ENCODE measurements at regions not wholly inside any gene's neighbourhood (a gene's known extent, or its start where the extent isn't known, plus 50 kb on each side); places are given as distances from the start of the nearest gene placed in this dataset.
A peak's percentile ranks its signal among the peaks of the same experiment; 100 is the strongest.

DNA sequence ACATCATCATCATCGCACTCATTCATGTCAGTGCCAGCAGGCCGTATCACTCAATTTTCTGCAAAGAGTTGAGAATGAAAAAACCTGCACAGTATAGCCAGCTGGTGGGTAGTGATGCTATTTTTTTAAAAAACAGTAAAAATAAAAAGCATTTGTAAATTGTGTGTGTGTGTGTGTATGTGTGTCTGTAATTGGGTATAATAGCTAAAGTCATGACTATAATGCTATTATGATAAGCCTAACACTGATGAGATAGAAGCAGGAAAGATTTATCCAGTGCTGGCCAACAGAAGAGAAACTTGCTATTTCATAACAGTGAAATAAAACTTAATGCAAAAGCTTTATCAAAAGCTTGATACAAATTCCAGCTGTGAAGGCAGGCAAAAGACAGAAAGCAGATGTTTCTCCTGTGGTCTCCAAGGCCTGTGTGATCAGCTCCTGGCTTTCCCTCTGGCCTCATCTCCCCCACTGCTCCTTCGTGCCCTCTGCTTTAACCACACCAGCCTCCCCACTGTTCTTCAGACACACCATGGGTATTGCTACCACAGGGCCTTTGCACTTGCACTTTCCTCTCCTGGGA lies 206.2 kb upstream of the IRX5 start:
- Histone ChIP-seq H3K4me1 (peaks cover 0 to 11% (median 0%) of the 10 kb centered on the region in 10 experiments; a peak in 1 of 20 replicates), H3K36me3 (no peaks in the 10 kb centered on the region), H3K9me3 (replicated peaks in 1 of 11) (0 out of 22 replicates have a peak, but pooled peaks cover 0 to under 1% (median 0%) of the 10 kb centered on the region in 11 experiments), H3K4me2 (no peak overlapping the region), H4K20me1 (no peaks in the 10 kb centered on the region), H3K9ac (no peak overlapping the region), H3K4me3 (no peak overlapping the region), H3K27ac (no peak overlapping the region), H3K27me3 (no peaks in the 10 kb centered on the region)
- TF ChIP-seq Cebpa-rat (IDR thresholded peaks at IDR 0.05), result no peak

DNA sequence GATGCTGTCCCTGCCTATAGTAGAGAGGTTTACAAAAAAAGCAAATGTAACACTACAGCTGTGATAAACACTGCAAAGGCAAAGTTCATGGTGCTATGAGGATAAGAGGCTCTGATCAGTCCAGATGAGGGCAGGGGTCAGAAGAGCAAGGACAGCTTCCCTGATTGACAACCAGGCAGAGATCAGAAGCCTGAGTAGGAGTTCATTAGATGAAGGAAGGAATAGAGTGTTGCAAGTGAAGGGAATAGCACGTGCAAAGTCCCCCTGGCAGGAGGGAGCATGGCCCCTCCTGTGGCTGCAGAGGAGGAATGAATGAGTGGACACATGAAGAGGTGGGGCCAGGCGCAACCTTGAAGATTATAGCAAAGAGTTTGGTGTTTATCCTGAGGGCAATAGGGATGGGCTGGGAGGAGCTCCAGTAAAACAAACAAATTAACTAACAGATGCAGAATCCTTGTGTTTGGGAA lies 208.4 kb upstream of the IRX5 start:
- no peaks in the 10 kb centered on the region for H4K20me1 ChIP-seq
- H3K27me3 ChIP-seq, result no peaks in the 10 kb centered on the region
- H3K36me3 ChIP-seq, result no peaks in the 10 kb centered on the region
- peaks cover 0 to 12% (median 0%) of the 10 kb centered on the region in 10 experiments; a peak in 1 of 20 replicates for H3K4me1 ChIP-seq
- no peak overlapping the region for H3K4me3 ChIP-seq
- H3K4me2 ChIP-seq, result no peak overlapping the region
- no peak overlapping the region for H3K9ac ChIP-seq
- no peak overlapping the region for H3K27ac ChIP-seq
- H3K9me3 ChIP-seq (replicated peaks in 1 of 11), result 0 out of 22 replicates have a peak, but pooled peaks cover 0 to 5% (median 0%) of the 10 kb centered on the region in 11 experiments
- TF ChIP-seq Cebpa-rat (IDR thresholded peaks at IDR 0.05), result no peak

DNA sequence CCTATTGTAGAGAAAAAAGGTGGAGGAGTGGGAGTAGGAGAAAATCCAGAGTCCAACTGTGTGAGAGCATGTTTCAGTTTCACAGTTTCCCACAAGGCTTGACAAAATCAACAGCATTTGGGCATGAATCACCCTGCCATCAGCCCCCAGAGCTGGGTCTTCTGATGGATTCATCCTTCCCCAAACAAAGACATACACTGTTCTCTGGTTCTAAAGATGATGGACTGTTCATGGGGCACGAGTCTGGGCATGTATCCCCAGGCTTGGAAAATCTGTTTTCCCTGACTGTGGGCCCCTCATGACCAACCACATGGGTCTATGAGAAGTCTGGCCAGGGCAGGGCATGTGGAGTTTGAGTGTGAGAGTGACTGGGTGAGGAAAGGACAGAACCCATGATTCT lies 210.4 kb upstream of the IRX5 start:
- H3K9ac ChIP-seq, result no peak overlapping the region
- peak overlapping the region in 1 of 11 experiments; percentile 1; a peak in 2 of 22 replicates for H3K4me2 ChIP-seq
- no peak overlapping the region for H3K27ac ChIP-seq
- no peak overlapping the region for H3K4me3 ChIP-seq
- H3K36me3 ChIP-seq, result no peaks in the 10 kb centered on the region
- H3K9me3 ChIP-seq (replicated peaks in 1 of 11), result 0 out of 22 replicates have a peak, but pooled peaks cover 0 to 5% (median 0%) of the 10 kb centered on the region in 11 experiments
- no peaks in the 10 kb centered on the region for H3K27me3 ChIP-seq
- H3K4me1 ChIP-seq, result peaks cover 0 to 12% (median 0%) of the 10 kb centered on the region in 10 experiments; a peak in 1 of 20 replicates
- H4K20me1 ChIP-seq, result no peaks in the 10 kb centered on the region
- no peak for TF ChIP-seq Cebpa-rat (IDR thresholded peaks at IDR 0.05)

DNA sequence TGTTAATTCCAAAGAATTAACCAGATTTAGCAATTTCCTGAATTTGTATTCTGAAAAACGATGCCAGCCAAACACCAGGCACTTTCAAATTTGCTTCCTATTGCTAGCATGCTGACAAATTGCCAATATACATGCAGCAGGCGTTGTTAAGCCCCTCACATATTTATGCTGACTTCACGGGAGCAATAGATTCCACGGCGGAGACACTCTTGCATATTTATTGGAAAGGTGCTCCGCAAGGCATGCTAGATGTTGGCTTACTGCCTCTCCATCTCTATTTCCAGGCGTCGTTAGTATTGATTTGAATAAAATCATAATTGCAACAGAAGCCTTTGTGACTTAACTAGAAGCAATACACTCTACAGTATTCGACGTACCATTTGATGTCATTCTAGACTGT lies 211.0 kb upstream of the IRX5 start:
- Histone ChIP-seq H3K27ac (no peak overlapping the region), H3K4me3 (no peak overlapping the region), H3K27me3 (no peaks in the 10 kb centered on the region), H3K36me3 (no peaks in the 10 kb centered on the region), H3K9me3 (replicated peaks in 1 of 11) (0 out of 22 replicates have a peak, but pooled peaks cover 0 to 5% (median 0%) of the 10 kb centered on the region in 11 experiments), H3K9ac (no peak overlapping the region), H3K4me1 (peaks cover 0 to 12% (median 0%) of the 10 kb centered on the region in 10 experiments; a peak in 1 of 20 replicates), H4K20me1 (no peaks in the 10 kb centered on the region), H3K4me2 (no peak overlapping the region)
- TF ChIP-seq Cebpa-rat (IDR thresholded peaks at IDR 0.05), result no peak

DNA sequence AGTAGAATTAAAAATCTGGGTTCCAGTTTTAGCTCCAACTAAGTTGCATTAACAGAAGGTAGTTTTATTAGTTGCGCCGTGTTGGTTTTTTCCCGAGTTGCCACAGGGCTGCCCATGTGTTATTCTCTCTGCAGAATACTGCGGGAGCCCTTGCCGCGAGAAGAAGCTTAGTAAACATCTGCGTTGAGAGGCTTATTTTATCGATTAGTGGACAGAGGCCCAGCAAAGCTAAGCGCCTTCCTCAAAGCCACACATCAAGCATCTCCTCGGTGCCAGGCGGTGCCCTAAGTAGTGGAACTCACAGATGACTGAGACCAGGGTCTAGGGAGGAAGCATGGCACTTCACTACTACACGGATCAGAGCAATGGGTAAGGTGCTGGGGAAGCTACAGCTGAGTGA lies 212.3 kb upstream of the IRX5 start:
- H3K4me3 ChIP-seq, result no peak overlapping the region
- H3K4me1 ChIP-seq, result peaks cover 0 to 12% (median 0%) of the 10 kb centered on the region in 10 experiments; a peak in 1 of 20 replicates
- H3K9ac ChIP-seq, result no peak overlapping the region
- H3K9me3 ChIP-seq (replicated peaks in 1 of 11), result 0 out of 22 replicates have a peak, but pooled peaks cover 0 to 5% (median 0%) of the 10 kb centered on the region in 11 experiments
- no peak overlapping the region for H3K4me2 ChIP-seq
- TF ChIP-seq Cebpa-rat (IDR thresholded peaks at IDR 0.05), result no peak
- no peaks in the 10 kb centered on the region for H3K36me3 ChIP-seq
- no peaks in the 10 kb centered on the region for H3K27me3 ChIP-seq
- no peak overlapping the region for H3K27ac ChIP-seq
- H4K20me1 ChIP-seq, result no peaks in the 10 kb centered on the region

DNA sequence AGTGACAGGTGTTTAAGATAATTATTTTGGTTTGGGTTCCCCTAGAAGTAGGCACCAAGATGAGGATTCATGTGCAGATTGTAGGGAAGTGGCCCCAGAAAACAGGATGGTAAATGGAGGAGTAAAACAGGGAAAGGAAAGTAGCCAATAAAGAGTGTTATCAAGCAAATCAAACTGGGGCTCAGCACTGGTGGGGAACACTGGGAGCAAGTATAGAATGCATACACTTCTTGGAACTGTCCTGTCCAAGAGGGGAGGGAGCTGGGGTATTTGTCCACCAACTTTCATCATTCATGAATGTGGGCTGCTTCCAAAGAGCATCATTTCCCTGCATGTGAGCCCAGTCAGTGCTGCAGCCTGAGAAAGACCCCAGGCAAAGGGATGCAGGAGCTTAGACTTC lies 215.7 kb upstream of the IRX5 start:
- 0 out of 22 replicates have a peak, but pooled peaks cover 0 to 5% (median 0%) of the 10 kb centered on the region in 11 experiments for H3K9me3 ChIP-seq (replicated peaks in 1 of 11)
- no peak overlapping the region for H3K27ac ChIP-seq
- no peaks in the 10 kb centered on the region for H4K20me1 ChIP-seq
- peaks cover 0 to 6% (median 0%) of the 10 kb centered on the region in 10 experiments; a peak in 1 of 20 replicates for H3K4me1 ChIP-seq
- H3K9ac ChIP-seq, result no peak overlapping the region
- H3K4me3 ChIP-seq, result no peak overlapping the region
- no peaks in the 10 kb centered on the region for H3K27me3 ChIP-seq
- TF ChIP-seq Cebpa-rat (IDR thresholded peaks at IDR 0.05), result no peak
- H3K4me2 ChIP-seq, result no peak overlapping the region
- H3K36me3 ChIP-seq, result no peaks in the 10 kb centered on the region

DNA sequence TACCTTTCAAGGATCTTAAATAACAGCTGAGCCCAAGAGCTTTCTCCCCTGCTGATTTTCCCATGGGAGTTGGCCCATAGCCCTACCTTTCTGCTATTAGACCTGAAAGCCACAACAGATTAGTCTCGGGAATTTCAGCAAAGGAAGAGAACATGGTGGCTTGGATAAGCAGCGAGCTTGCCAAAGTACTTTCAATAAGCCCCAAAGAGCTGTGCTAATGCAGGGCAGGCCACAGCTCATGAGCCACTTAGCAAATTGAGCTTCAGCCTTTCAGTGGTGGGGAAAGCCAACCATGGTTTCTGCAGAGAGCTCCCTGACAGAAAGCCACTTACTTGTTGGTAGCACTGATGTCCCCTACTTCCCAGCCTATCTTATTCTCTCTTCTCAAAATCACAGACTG lies 217.8 kb upstream of the IRX5 start:
- Histone ChIP-seq H3K36me3 (no peaks in the 10 kb centered on the region), H3K9ac (no peak overlapping the region), H3K27ac (no peak overlapping the region), H3K4me3 (no peak overlapping the region), H3K9me3 (replicated peaks in 1 of 11) (no peaks in the 10 kb centered on the region), H4K20me1 (no peaks in the 10 kb centered on the region), H3K4me1 (no peaks in the 10 kb centered on the region), H3K4me2 (no peak overlapping the region), H3K27me3 (no peaks in the 10 kb centered on the region)
- no peak for TF ChIP-seq Cebpa-rat (IDR thresholded peaks at IDR 0.05)

DNA sequence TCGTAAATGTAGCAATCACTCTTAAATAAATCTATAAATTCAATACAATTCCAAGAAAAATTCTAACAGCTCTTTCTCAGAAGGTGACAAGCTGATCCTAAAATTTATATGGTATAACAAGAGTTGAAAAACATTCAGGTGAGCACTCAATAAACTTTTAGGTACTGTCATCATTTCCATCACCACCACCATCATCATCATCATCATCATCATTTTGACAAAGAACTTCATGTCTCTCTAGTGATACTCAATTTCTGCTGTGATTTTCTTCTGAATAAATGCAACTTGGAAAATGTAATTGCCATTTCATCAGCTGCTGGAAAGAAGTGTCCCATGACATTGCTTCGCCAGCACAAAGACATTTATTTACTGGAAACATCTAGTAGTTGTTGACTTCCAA lies 222.9 kb upstream of the IRX5 start:
- no peaks in the 10 kb centered on the region for H4K20me1 ChIP-seq
- no peak overlapping the region for H3K27ac ChIP-seq
- TF ChIP-seq Cebpa-rat (IDR thresholded peaks at IDR 0.05), result no peak
- H3K4me2 ChIP-seq, result no peak overlapping the region
- H3K9me3 ChIP-seq (replicated peaks in 1 of 11), result no peaks in the 10 kb centered on the region
- H3K36me3 ChIP-seq, result no peaks in the 10 kb centered on the region
- no peak overlapping the region for H3K4me3 ChIP-seq
- no peaks in the 10 kb centered on the region for H3K27me3 ChIP-seq
- no peak overlapping the region for H3K9ac ChIP-seq
- H3K4me1 ChIP-seq, result no peaks in the 10 kb centered on the region

DNA sequence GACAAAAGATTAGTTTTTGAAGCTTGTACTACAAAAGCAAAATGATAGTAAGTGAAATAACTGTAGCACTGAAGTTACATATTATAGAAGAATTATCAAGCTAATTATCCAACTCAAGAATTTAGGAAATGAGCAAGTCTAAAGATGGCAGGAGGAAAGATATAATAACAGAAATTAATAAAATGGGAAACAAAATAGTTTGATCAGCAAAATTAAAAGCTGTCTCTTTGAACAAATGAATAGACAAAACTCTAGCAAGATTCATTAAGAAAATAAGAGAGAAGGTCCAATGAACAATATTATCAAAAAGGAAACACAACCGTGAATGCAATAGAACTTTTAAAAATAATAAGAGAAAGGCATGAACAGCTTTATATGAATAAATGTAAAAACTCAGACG lies 224.3 kb upstream of the IRX5 start:
- Histone ChIP-seq H3K9ac (no peak overlapping the region), H3K27me3 (no peaks in the 10 kb centered on the region), H3K4me3 (no peak overlapping the region), H3K36me3 (no peaks in the 10 kb centered on the region), H3K4me2 (no peak overlapping the region), H4K20me1 (no peaks in the 10 kb centered on the region), H3K27ac (no peak overlapping the region), H3K9me3 (replicated peaks in 1 of 11) (peaks cover 0 to 4% (median 0%) of the 10 kb centered on the region in 11 experiments; a peak in 1 of 22 replicates), H3K4me1 (no peaks in the 10 kb centered on the region)
- TF ChIP-seq Cebpa-rat (IDR thresholded peaks at IDR 0.05), result no peak

DNA sequence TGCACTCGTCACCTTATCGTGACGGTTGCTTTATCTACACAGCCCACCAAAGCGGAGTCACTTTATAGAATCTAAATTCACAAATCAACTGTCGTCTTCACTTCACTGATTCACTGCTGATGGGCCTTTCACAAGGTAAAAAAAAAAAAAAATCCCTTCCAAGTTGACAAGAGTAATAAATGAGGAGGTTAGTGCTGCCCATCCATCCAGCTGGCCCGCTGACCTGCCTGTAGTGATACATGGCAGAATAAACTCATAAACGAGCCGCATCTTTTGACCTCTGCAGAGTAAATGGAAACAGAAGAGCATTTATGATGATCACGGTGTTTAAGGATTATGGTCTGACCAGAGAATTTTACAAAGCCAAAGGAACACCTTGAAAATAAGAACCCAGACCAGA lies 227.3 kb upstream of the IRX5 start:
- Histone ChIP-seq H3K27ac (no peak overlapping the region), H4K20me1 (no peaks in the 10 kb centered on the region), H3K4me2 (no peak overlapping the region), H3K27me3 (no peaks in the 10 kb centered on the region), H3K9ac (no peak overlapping the region), H3K4me1 (no peaks in the 10 kb centered on the region), H3K36me3 (no peaks in the 10 kb centered on the region), H3K9me3 (replicated peaks in 1 of 11) (peaks cover 0 to 12% (median 0%) of the 10 kb centered on the region in 11 experiments; a peak in 2 of 22 replicates), H3K4me3 (no peak overlapping the region)
- no peak for TF ChIP-seq Cebpa-rat (IDR thresholded peaks at IDR 0.05)
